Effector CD8-positive, alpha-beta T cell (primary cell): ENCODE measurements at regions not wholly inside any gene's neighbourhood (a gene's known extent, or its start where the extent isn't known, plus 50 kb on each side); places are given as distances from the start of the nearest gene placed in this dataset.

Experiments
- DNase-seq: peaks from one replicate; lab custom pipeline; 2025; lab: John Stamatoyannopoulos, UW

DNA sequence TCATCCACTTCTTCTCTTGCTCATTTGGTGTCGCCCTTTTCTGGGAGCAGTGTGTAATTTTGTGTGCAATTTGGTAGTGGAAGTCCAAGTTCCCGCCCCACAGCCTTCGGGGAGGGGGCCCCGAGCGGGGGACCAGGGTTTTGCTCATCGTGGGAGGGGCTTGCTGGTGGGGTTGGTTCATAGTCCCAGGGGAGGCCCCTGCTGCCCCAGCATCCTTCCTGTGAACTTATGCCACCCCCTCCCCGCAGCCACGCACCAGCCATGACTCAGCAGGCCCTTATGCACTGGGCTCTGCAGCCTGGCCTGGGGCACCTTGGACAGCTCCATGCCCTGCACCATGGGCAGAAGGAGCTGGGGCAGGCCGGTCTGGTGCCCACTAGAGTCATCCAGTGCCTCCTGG is 1183.6 kb downstream of the BRD1 start:
- DNase-seq: no peak

DNA sequence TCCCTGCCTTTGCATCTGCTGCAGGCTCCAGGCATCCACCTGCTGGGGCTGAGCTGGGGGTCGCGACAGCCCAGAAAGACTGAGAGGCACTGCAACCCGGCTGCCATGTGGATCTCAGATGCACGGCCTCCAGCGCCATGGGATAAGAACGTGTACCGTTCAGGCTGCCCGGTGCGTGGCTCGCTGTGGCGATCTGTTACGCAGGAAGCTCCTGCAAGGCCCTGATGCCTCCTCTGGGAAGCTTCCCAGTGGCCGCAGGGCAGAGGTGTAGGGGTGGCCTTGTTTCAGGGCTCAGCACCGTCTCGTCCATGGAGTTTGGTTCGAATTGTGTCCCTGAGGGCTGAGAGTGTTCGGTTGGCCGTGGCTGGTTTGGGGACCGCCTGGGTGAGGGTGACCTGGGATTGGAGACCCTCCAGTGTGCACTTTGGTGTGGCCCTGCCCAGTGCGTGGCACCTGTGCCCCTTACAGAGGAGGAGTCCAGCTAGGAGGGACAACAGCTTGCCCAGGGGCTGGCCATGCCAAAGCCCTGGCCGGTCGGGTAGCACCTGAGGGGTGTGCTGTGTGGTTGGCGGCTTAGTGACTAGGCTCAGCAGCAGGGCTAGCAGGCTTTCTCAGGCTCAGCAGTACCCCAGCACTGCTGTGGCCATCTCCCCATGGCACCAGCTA is 1184.5 kb downstream of the BRD1 start:
- no peak for DNase-seq

DNA sequence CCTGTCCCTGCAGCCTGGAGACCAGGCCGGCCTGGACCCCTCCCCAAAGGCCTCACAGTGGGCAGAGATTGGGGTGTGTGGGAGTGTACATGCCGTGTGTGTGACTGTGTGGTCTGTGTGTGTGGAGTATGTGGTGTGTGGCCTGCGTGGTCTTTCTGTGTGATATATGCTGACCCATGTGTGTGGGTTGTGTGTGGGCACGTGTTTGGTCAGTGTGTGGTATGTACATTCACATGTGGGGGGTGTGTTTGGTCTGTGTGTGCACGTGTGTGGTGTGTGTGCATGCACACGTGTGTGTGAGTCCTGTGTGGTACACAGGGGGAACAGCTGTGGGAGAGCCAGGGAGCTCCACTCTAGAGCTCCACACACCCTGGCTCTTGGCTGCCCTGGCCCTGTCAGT is 1185.1 kb downstream of the BRD1 start:
- DNase-seq: no peak

DNA sequence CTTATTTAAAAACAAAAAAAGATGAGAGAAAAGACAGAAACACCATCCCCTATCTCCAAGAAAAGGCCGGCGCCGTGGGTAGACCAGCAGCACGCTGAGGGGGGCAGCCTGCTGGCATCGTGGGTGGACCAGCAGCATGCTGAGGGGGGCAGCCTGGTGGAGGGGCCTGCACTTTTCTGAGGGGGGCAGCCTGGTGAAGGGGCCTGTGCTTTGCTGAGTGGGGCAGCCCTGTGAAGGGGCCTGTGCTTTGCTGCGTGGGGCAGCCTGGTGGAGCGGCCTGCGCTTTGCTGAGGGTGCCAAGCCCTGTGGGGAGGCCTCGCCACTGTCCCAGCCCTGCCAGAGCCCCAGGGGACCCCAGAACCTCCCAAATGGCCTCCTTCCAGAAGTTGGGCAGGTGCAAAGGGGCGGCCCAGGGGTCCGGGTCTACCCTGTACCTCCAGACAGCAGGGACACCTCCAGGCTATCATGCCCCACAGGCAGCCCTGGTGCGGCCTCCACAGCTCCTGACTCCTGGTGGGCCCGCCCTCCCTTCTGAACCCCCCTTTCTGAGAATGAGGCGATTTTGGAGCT is 1185.7 kb downstream of the BRD1 start:
- no peak for DNase-seq

DNA sequence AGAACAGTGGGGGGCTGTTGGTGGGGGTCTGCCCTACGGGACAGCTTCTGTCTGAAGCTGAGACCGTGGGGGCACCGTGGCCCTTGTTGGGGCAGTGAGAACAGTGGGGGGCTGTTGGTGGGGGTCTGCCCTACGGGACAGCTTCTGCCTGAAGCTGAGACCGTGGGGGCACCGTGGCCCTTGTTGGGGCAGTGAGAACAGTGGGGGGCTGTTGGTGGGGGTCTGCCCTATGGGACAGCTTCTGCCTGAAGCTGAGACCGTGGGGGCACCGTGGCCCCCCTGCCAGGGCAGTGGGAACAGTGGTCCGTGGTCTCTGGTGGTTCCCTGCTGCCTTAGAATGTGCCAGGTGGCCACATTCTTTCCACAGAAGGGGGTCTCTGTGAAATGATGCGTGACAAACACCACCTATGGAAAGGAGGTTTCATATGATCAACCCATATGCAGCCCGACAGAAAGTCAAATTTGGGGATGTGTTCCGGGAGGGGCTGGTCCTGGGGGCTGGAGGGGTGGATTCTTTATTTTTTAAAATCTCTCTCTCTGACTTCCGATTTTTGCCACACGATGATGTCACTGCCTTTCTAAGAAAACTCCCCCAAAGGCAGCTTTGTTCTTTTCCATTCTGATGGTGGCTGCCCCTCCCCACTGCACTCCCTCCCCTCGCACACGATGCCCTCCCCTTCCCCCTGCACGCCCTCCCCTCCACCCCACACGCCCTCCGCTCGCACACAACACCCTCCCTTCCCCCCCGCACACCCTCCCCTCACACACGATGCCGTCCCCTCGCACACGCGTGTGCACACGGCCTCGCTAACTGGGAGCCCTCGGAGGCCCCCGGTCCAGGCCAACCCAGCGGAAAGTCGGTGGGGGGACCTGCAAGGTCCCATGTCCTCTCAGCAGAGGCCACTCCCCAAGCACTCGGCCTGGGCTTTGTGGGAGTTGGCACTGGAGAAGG is 1186.5 kb downstream of the BRD1 start:
- no peak for DNase-seq

DNA sequence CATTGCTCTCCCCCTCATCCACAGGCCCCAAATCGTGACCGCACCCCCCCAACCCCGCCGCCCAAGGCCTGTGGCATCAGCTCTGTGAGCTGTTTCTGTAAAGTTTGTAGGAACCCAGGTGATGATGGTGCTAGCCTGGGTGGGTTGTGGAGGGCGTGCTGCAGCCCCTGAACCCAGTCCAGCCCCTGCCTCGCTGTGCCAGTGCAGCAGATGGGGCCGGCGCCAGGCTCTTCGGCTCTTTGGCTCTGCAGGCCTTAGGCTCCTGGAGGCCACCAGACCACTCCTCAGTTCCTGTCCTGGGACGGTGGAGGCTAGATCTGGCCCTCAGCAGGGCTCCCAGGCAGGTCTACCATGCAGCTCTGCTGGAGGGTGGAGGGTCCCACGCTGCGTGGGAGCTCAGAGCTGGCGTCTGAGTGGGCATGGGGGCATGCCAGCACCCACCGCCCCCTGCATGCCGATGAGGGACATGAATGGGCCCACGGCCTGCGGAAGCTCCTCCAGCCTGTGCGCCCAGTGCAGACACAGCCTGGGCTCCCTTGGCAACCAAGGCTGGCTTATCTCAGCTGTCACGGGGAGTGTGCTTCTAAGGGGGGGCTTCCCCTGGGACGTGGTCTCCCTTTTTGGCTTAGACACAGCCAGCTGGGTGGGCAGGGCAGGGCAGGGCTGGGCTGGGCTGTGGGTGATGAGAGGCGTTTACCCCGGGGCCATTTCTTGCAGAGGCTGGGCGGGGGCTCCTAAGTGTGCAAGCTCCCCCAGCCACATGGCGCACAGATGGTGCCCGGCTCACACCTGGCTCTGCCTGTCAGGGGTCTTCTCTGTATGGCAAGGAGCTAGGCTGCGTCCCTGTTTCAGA is 1187.6 kb downstream of the BRD1 start:
- DNase-seq: no peak

DNA sequence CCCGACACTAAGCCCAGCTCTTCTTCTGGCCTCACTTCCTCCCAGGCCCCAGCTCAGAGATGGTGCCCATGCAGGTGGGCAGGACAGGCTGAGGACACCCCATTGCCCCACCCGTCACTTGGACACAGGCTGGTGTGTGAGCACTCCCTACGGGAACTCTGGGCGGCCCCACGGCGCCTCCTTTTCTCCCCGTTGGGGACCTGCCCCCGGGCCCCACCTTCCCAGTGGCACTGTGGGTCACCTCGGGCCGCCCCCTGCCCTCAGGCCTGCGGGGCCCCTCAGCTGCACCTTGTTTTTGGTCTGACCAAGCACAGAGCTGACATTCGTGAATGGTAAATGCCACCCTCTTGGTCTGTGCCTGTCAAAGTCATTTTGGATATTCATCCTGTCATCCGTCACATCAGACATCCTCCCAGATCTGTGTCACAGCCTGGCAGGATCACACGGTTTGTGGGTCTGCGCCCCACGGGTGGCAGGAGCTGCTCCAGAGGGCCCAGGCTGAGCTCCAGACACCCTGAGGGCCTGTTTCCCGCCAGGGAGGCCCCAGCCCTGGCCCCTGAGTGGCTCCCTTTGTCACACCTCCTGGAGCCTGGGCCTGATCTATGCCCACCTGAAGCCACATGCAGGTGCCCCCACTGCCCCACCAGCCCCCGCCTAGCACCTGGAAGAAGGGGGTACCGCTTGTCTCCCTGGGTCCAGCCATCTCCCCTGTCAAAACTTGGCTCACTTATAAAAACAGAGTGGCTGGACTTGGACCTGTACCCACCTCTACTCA is 1188.5 kb downstream of the BRD1 start:
- DNase-seq: no peak

DNA sequence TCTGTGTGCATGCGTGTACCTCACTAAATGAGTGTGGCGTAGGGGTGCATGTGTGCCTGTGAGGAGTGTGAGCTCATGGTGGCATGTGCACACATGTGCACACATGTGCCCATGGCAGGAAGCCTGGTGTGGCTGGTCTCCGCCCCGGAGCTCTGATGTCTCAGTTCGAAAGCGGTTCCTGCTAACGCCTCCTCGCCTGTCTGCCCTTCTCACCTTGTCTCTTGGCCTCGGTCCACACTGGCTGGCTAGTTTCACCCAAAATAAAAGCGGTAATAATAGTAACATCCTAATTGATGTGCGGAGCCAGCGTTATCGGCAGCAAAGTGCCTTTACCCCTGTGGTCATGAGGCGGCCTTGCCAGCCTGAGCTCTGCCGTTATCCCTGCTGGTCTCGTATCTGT is 1190.4 kb downstream of the BRD1 start:
- no peak for DNase-seq

DNA sequence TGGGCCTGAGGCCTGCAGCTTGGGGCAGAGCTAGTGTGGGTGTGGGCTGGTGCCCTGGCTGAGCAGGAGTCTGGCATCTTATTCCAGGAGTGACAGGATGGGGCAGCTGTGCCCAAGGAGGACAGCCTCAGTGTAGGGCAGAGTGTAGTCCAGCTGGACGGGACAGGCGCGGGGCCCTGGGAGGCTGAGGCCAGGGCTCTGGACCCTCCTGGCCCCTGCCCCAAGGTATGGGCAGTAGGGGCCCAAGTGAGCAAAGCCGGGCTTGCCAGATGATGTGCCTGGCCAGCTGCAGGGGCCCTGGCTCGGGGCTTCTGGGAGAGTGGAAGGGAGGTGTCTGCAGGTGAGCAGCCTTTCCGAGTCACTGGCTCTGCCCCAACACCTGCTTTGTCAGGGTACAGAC is 1190.9 kb downstream of the BRD1 start:
- no peak for DNase-seq

DNA sequence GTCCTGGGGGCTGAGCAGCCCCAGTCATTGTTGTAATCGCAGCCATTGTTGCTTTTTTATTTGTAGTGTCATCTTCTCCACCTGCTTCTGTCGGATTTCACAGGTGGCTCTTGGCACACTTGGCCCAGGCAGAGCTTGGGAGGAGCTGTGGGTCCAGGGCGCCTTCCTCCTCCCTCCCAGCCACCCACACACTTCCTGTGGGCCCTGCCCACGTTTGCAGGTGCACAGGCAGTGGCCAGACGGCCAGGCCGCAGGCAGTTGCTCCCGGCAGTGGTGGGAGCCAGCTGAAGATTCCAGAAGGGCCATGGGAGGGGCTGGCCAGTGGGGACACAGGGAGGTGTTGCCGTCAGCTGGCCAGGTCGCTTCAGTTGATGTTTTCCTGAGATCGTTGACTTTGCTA is 1191.9 kb downstream of the BRD1 start:
- DNase-seq: no peak

DNA sequence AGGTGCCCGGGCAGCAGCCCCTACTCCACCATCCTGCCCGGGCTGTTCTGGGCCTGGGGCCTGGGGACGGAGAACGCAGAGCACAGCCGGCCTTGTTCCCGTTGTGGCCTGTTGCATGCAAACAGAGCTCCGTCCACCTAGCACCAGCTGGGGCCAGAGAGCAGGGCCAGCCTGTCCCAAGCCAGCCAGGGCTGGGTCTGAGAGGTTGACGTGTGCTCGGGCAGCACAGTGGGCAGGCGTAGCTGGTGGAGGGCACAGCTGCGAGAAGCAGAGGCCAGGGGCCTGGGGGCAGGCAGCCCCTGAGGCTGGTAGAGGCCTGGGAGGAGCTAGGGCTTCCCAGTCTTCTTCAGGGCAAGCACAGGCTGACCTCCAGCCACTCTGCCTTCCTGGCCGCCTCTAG is 1192.6 kb downstream of the BRD1 start:
- no peak for DNase-seq

DNA sequence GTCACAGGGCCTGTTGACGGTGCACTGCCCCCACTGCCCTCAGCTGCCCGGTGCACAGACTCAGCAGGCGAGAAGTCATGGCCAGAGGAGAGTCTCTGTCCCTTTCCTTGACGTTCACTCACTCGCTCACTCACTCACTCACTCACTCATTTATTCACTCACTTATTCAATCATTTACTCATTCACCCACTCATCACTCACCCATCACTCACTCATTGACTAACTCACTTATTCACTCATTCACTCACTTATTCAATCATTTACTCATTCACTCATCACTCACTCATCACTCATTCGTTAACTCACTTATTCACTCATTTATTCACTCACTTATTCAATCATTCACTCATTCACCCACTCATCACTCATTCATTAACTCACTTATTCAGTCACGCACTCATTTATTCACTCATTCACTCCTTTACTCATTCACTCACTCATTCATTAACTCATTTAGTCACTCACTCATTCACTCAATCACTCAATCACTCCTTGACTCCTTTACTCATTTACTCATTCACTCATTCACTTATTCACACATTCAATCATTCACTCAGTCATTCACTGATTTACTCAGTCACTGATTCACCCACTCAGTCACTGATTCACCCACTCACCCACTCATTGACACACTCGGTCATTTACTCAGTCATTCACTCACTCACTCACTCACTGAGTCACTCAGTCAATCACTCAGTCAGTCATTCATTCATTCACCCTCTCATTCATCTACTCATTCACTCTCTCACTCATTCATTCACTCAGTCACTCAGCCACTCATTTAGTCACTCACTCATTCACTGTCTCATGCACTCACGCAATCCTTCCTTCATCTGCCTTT is 1193.5 kb downstream of the BRD1 start:
- DNase-seq: no peak

DNA sequence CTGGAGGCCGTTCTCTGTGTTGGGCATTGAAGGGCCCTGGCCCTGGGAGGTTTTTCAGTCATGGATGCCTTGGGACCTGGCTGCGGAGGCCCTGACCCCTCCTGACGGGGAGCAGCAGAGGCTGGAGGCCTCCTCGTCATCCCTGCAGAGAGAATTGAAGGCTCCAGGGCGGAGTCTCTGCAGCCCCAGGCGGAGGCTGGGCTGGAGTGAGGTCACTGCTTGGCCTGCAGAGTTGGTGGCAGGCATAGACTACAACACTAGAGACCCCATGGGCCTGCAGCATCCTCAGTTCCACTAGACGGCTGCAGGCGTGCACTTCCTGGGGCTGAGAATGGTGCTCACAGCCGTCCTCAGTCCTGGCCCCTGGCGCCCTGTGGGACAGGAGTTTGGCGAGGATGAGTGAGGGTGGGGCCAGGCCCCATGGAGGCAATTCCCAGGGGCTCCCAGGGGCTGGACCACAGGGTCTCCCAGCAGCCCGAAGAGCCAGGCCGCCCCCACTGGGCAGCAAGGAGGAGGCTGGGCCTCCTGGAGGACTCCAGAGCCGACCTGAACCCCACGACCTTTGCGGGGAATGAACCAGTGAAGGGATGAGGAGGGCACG is 1194.9 kb downstream of the BRD1 start:
- DNase-seq: no peak

DNA sequence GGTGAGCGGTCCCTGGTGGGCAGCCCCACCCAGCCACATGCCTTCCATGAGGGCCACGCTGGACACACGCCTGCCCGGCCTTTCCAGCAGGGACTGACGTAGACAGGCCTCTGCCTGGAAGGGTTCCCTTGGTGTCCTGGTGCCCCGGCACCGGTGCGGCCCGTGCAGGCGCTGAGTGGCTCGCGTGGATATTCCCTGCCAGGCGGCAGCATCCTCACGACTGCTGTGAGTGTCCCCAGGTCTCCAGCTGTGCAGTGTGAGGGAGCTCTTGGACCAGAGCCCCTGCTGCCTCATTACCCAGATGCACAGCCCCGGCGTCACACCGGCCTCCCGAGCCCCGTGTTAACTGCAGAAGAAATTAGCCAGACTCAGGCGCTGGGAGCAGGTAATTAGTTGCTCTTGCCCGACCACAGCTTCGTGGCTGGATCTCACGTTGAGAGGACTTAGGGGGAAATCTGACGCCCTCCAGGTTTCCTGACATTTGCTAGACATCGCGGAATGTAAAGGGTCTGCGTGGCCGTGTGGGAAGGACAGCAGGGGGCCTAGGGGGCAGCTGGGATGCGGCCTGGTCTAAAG is 1196.3 kb downstream of the BRD1 start:
- no peak for DNase-seq

DNA sequence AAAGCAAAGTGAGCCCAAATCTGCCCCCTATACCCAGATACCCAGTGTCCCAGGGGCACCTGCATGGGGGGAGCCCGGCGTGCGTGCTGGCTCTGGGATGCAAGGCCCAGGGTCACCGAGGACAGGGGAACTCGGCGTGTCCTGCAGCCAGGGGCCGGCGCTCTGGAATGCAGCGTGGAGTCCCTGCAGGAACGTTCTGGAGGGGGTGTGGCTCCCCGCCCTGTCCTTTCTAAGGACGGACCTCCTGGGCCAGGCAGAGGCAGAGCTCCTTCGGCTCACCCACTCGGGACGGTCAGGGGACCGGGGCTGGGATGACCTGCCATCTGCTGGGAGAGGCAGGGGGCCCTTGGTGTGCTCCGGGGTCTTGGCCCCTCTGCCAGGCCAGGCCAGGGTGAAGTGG is 1196.8 kb downstream of the BRD1 start:
- DNase-seq: no peak

DNA sequence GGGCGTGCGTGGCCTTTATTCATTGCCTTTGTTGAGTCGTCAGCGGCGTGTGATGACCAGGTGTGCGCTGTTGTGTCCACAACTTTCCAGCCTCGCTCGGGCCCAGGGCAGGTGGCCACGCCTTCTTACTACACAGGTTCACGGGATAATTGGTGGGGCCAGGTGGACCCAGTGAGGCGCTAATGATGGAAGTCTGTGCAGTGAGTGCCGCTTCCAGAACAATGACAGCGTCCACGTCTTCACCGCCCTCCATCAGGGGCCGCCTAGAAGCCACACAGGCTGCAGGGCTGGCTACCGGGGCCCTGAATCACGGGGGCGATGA is 1197.3 kb downstream of the BRD1 start:
- no peak for DNase-seq

DNA sequence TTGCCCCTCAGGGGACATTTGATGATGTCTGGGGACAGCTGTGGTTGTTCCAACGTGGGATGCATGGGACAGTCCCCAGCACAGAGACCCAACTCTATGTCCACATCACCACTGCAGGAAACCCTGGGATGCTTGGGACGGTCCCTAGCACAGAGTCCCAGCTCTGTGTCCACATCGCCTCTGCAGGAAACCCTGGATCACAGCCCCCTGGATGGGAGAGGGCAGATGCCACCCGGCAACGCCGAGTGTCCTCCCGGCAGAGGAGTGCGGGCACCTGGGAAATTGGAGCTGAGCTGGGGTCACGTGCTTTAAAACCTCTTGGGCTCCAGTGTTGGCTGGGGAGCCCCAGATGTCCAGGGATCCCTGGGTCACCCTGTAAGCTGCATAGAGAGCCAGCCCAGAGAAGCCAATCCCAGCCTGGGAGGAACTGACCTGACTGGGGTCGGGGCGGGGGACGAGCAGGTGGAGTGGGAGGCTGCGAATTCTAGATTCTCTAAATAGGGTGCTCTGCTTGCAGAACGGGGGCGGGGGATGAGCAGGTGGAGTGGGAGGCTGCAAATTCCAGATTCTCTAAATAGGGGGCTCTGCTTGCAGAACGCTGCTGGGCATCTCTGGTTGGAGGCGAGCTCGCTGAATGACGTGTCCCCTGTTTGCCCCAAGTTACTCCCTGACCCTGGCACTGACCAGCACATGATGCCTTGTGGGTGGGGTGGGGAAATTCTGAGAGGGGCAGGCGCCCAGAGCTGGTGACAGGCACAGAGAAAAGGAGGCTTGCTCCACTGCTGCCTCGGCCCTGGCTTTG is 1197.8 kb downstream of the BRD1 start:
- DNase-seq: no peak

DNA sequence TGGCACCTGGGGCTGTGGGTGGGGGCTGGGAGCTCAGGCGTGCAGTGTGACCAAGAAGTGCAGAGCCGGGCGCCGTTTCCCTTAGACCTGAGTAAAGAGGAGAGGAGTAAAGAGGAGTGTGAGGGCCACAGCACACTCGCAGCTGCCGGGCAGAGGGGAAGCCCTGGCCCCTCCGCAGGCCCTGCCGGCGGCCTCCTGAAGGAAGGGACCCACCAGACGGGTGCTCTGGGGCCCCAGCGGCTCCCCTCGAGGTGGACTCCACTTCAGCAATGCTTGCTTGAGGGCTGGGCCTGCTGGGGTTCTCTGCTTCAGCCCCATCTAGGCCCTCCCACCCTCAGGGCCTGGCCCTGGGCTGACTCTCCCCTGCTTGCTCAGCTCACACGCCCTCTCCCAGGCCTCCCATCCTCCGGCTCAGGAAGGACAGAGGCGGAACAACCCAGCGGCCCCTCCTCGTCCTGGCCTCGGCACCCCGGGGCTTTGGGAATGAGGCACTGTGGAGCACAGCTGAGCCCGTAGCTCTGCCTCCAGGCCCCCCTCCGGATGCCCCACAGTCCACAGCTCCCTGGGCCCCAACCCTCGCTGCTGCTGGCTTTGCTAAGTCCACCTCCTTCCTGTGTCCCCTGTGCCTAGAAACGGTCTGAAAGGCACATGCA is 1198.7 kb downstream of the BRD1 start:
- no peak for DNase-seq
